ENCODE measurements at regions not wholly inside any gene's neighbourhood (a gene's known extent, or its start where the extent isn't known, plus 50 kb on each side); places are given as distances from the start of the nearest gene placed in this dataset.

GRCh38 chr16:59181821-59182420 is 447.8 kb upstream of the GOT2 start:
- Mint-ChIP-seq H3K4me3 (ENCODE audit: unreplicated experiment) (no peak overlapping the region), H3K4me1 (ENCODE audit: insufficient read depth, unreplicated experiment) (peaks cover 8% of the 10 kb centered on the region), H3K27me3 (ENCODE audit: insufficient read depth, unreplicated experiment) (no peaks in the 10 kb centered on the region), H3K27ac (ENCODE audit: low read depth, unreplicated experiment) (no peak overlapping the region), H3K9me3 (ENCODE audit: unreplicated experiment) (no peaks in the 10 kb centered on the region), H3K36me3 (ENCODE audit: insufficient read depth, unreplicated experiment) (no peaks in the 10 kb centered on the region)
- ChIA-PET POLR2A (no interaction called here), CTCF (no interaction called here)
- TF ChIP-seq CTCF (IDR thresholded peaks at IDR 0.05; ENCODE audit: unreplicated experiment) = no peak
- no TSS peak for BruUV-seq (replicated peaks)
- no peak for DNase-seq (ENCODE audit: unreplicated experiment)
- intact Hi-C loops (cut with micrococcal nuclease) = no loop called here

GRCh38 chr16:59180083-59180476 is 446.0 kb upstream of the GOT2 start:
- Mint-ChIP-seq H3K4me3 (ENCODE audit: unreplicated experiment) (no peak overlapping the region), H3K9me3 (ENCODE audit: unreplicated experiment) (no peaks in the 10 kb centered on the region), H3K27me3 (ENCODE audit: insufficient read depth, unreplicated experiment) (no peaks in the 10 kb centered on the region), H3K4me1 (ENCODE audit: insufficient read depth, unreplicated experiment) (peaks cover 8% of the 10 kb centered on the region), H3K27ac (ENCODE audit: low read depth, unreplicated experiment) (no peak overlapping the region), H3K36me3 (ENCODE audit: insufficient read depth, unreplicated experiment) (no peaks in the 10 kb centered on the region)
- no peak for TF ChIP-seq CTCF (IDR thresholded peaks at IDR 0.05; ENCODE audit: unreplicated experiment)
- no peak for DNase-seq (ENCODE audit: unreplicated experiment)
- intact Hi-C loops (cut with micrococcal nuclease) = no loop called here
- no TSS peak for BruUV-seq (replicated peaks)
- CTCF ChIA-PET = interaction anchor here (0.5 kb wide), 1 partner anchor 467 kb away, joined by 4 read pairs; no protein-coding TSS in a partner anchor
- POLR2A ChIA-PET = no interaction called here

GRCh38 chr16:59179446-59180082 is 445.4 kb upstream of the GOT2 start:
- no peaks in the 10 kb centered on the region for H3K27me3 Mint-ChIP-seq (ENCODE audit: insufficient read depth, unreplicated experiment)
- H3K36me3 Mint-ChIP-seq (ENCODE audit: insufficient read depth, unreplicated experiment) = no peaks in the 10 kb centered on the region
- ChIA-PET POLR2A (no interaction called here), CTCF (interaction anchor here (0.6 kb wide), 1 partner anchor 13 kb away, joined by 3 read pairs; no protein-coding TSS in a partner anchor)
- TF ChIP-seq CTCF (IDR thresholded peaks at IDR 0.05; ENCODE audit: unreplicated experiment) = no peak
- H3K4me3 Mint-ChIP-seq (ENCODE audit: unreplicated experiment) = no peak overlapping the region
- DNase-seq (ENCODE audit: unreplicated experiment) = peak; percentile 26
- BruUV-seq (replicated peaks) = no TSS peak
- intact Hi-C loops (cut with micrococcal nuclease) = no loop called here
- H3K9me3 Mint-ChIP-seq (ENCODE audit: unreplicated experiment) = no peaks in the 10 kb centered on the region
- no peak overlapping the region for H3K27ac Mint-ChIP-seq (ENCODE audit: low read depth, unreplicated experiment)
- H3K4me1 Mint-ChIP-seq (ENCODE audit: insufficient read depth, unreplicated experiment) = peaks cover 8% of the 10 kb centered on the region

GRCh38 chr16:59173408-59173831 is 439.3 kb upstream of the GOT2 start:
- Mint-ChIP-seq H3K9me3 (ENCODE audit: unreplicated experiment) (no peaks in the 10 kb centered on the region), H3K27me3 (ENCODE audit: insufficient read depth, unreplicated experiment) (peaks cover 43% of the 10 kb centered on the region), H3K4me1 (ENCODE audit: insufficient read depth, unreplicated experiment) (no peaks in the 10 kb centered on the region), H3K4me3 (ENCODE audit: unreplicated experiment) (no peak overlapping the region), H3K36me3 (ENCODE audit: insufficient read depth, unreplicated experiment) (no peaks in the 10 kb centered on the region), H3K27ac (ENCODE audit: low read depth, unreplicated experiment) (no peak overlapping the region)
- intact Hi-C loops (cut with micrococcal nuclease) = no loop called here
- no TSS peak for BruUV-seq (replicated peaks)
- no peak for DNase-seq (ENCODE audit: unreplicated experiment)
- POLR2A ChIA-PET = no interaction called here
- CTCF ChIA-PET = no interaction called here
- TF ChIP-seq CTCF (IDR thresholded peaks at IDR 0.05; ENCODE audit: unreplicated experiment) = no peak
